H54 (cell line): ENCODE measurements at regions not wholly inside any gene's neighbourhood (a gene's known extent, or its start where the extent isn't known, plus 50 kb on each side); places are given as distances from the start of the nearest gene placed in this dataset.

Source experiments
- DNase-seq: peaks from one replicate; pipeline ENCODE4 v3.0.0; 2011; ENCODE audit warnings: low spot score, mixed read lengths; ENCODE audit not compliant: insufficient read length
- FAIRE-seq: peaks from 3 replicates; lab custom pipeline; 2011; peaks lifted over from hg19 to GRCh38; lab: Jason Lieb, UNC
- POLR2A ChIP-seq: IDR thresholded peaks from 2 replicates; pipeline ENCODE4 v1.6.1; 2011; ENCODE audit warnings: low read depth, mild to moderate bottlenecking, low read length

GRCh38 chr12:43095669-43096280 lies 456.2 kb downstream of the ADAMTS20 start:
- no peak for TF ChIP-seq POLR2A
- no peak for DNase-seq
- FAIRE-seq, result no peak

- FAIRE-seq (no peak), DNase-seq (no peak)
- TF ChIP-seq POLR2A, result no peak
Observed at GRCh38 chr12:43094886-43095575, 457.0 kb downstream of the ADAMTS20 start.

GRCh38 chr12:43090981-43091380 lies 461.0 kb downstream of the ADAMTS20 start:
- no peak for TF ChIP-seq POLR2A
- DNase-seq, result no peak
- FAIRE-seq, result no peak

GRCh38 chr12:43087195-43088091 lies 464.6 kb downstream of the ADAMTS20 start:
- FAIRE-seq, result no peak
- TF ChIP-seq POLR2A, result no peak
- no peak for DNase-seq

GRCh38 chr12:43079476-43079875 lies 472.5 kb downstream of the ADAMTS20 start:
- no peak for TF ChIP-seq POLR2A
- no peak for DNase-seq
- peak; percentile 55 for FAIRE-seq

- no peak for TF ChIP-seq POLR2A
- no peak for DNase-seq
- no peak for FAIRE-seq
Observed at GRCh38 chr12:43078976-43079375, 473.0 kb downstream of the ADAMTS20 start.

- no peak for TF ChIP-seq POLR2A
- DNase-seq, result no peak
- FAIRE-seq, result peak; percentile 6
Observed at GRCh38 chr12:43072431-43072830, 479.6 kb downstream of the ADAMTS20 start.

GRCh38 chr12:43069768-43070221 lies 480.2 kb upstream of the PRICKLE1 start:
- DNase-seq (no peak), FAIRE-seq (no peak)
- TF ChIP-seq POLR2A, result no peak

- DNase-seq (no peak), FAIRE-seq (no peak)
- no peak for TF ChIP-seq POLR2A
Observed at GRCh38 chr12:43066471-43066870, 476.9 kb upstream of the PRICKLE1 start.

- FAIRE-seq (no peak), DNase-seq (no peak)
- no peak for TF ChIP-seq POLR2A
Observed at GRCh38 chr12:43063650-43064049, 474.1 kb upstream of the PRICKLE1 start.

- TF ChIP-seq POLR2A, result no peak
- DNase-seq (no peak), FAIRE-seq (no peak)
Observed at GRCh38 chr12:43062201-43062895, 472.8 kb upstream of the PRICKLE1 start.

GRCh38 chr12:43060742-43061141 lies 471.2 kb upstream of the PRICKLE1 start:
- DNase-seq, result no peak
- no peak for TF ChIP-seq POLR2A
- FAIRE-seq, result no peak

- no peak for DNase-seq
- FAIRE-seq, result no peak
- no peak for TF ChIP-seq POLR2A
Observed at GRCh38 chr12:43058616-43059015, 469.1 kb upstream of the PRICKLE1 start.
